Keratinocyte (primary cell): ENCODE measurements at regions not wholly inside any gene's neighbourhood (a gene's known extent, or its start where the extent isn't known, plus 50 kb on each side); places are given as distances from the start of the nearest gene placed in this dataset.

Experiments used
- DNase-seq: peaks from one replicate; pipeline ENCODE4 v3.0.0-alpha.2; 2011; ENCODE audit warnings: low read depth, missing footprints, low spot score
- FAIRE-seq: peaks from 2 replicates; lab custom pipeline; 2011; peaks lifted over from hg19 to GRCh38; lab: Jason Lieb, UNC
- H2AFZ ChIP-seq: 2 replicates; pipeline ENCODE4 v1.6.0; 2012; ENCODE audit warnings: low read length, control low read depth, inconsistent platforms; ENCODE audit not compliant: control insufficient read depth
- H3K27ac ChIP-seq: 2 replicates; pipeline ENCODE4 v1.5.1; 2011; ENCODE audit warnings: low read length; ENCODE audit not compliant: control insufficient read depth, insufficient read depth
- H3K27me3 ChIP-seq: 3 replicates; pipeline ENCODE4 v1.6.0; 2011; ENCODE audit warnings: low read length; ENCODE audit not compliant: control insufficient read depth, insufficient read depth; ENCODE audit errors: extremely low read depth
- H3K36me3 ChIP-seq, 2 experiments: 2 replicates in 1 of 2; 3 replicates in 1 of 2; pipeline ENCODE4 v1.5.1; 2011; ENCODE audit warnings: low read length in 2 of 2, mild to moderate bottlenecking in 1 of 2; ENCODE audit not compliant: control insufficient read depth in 2 of 2, insufficient read depth in 2 of 2; ENCODE audit errors: extremely low read depth in 1 of 2
- H3K4me1 ChIP-seq: 3 replicates; pipeline ENCODE4 v1.5.1; 2011; ENCODE audit warnings: low read length; ENCODE audit not compliant: control insufficient read depth, insufficient read depth; ENCODE audit errors: extremely low read depth
- H3K4me2 ChIP-seq: 3 replicates; pipeline ENCODE4 v1.6.0; 2011; ENCODE audit warnings: low read depth, low read length; ENCODE audit not compliant: control insufficient read depth, insufficient read depth; ENCODE audit errors: extremely low read depth
- H3K4me3 ChIP-seq, 3 experiments: fragments of 200-600 bp in 1 of 3; sonication (generic) in 1 of 3; 2 replicates in 2 of 3; 3 replicates in 1 of 3; pipeline ENCODE4 v1.5.1; 2011 to 2016; ENCODE audit warnings: low read length in 3 of 3, mild to moderate bottlenecking in 3 of 3, control low read depth in 2 of 3, inconsistent platforms in 1 of 3, low read depth in 1 of 3, mixed read lengths in 1 of 3, mixed run types in 1 of 3, moderate library complexity in 1 of 3; ENCODE audit not compliant: control insufficient read depth in 2 of 3, insufficient read depth in 2 of 3; ENCODE audit errors: extremely low read depth in 1 of 3
- H3K79me2 ChIP-seq: 2 replicates; pipeline ENCODE4 v1.6.0; 2012; ENCODE audit warnings: low read length; ENCODE audit not compliant: control insufficient read depth, insufficient read depth
- H3K9ac ChIP-seq: 3 replicates; pipeline ENCODE4 v1.6.0; 2011; ENCODE audit warnings: low read length; ENCODE audit not compliant: control insufficient read depth, insufficient read depth; ENCODE audit errors: extremely low read depth
- H3K9me1 ChIP-seq: 3 replicates; pipeline ENCODE4 v1.6.0; 2011; ENCODE audit warnings: low read length; ENCODE audit not compliant: control insufficient read depth, insufficient read depth; ENCODE audit errors: extremely low read depth
- H3K9me3 ChIP-seq: 2 replicates; pipeline ENCODE4 v1.5.1; 2012; ENCODE audit warnings: low read depth, low read length; ENCODE audit not compliant: control insufficient read depth
- H4K20me1 ChIP-seq: 3 replicates; pipeline ENCODE4 v1.6.0; 2011; ENCODE audit warnings: low read length; ENCODE audit not compliant: control insufficient read depth, insufficient read depth; ENCODE audit errors: extremely low read depth
- CTCF ChIP-seq, 3 experiments: IDR thresholded peaks in 1 of 3; conservative IDR thresholded peaks in 1 of 3; optimal IDR thresholded peaks in 1 of 3; 2 replicates in 2 of 3; 3 replicates in 1 of 3; pipeline versions ENCODE3 to v1.5.1; 2011; ENCODE audit warnings: low read length in 3 of 3, mild to moderate bottlenecking in 3 of 3, moderate library complexity in 2 of 3, control low read depth in 1 of 3, inconsistent platforms in 1 of 3; ENCODE audit not compliant: insufficient read depth in 2 of 3; ENCODE audit errors: extremely low read depth in 1 of 3
- EZH2 ChIP-seq: IDR thresholded peaks from one replicate; pipeline ENCODE4 v1.6.1; 2012; ENCODE audit warnings: inconsistent platforms, mild to moderate bottlenecking, low read length, moderate library complexity
- dilution Hi-C: fragments of 300-500 bp; cut with MboI; formaldehyde crosslinking; loops from one replicate; pipeline ENCODE4 v1.7.0; 2020; ENCODE audit warnings: low sequenced_read_pairs; ENCODE audit not compliant: extremely low pct_ligation_motif_present

- Histone ChIP-seq H3K79me2 (no peaks in the 10 kb centered on the region), H3K9me3 (no peaks in the 10 kb centered on the region), H3K27me3 (no peaks in the 10 kb centered on the region), H2AFZ (peak overlapping the region; percentile 17), H3K4me2 (peak overlapping the region; percentile 57), H3K27ac (no peak overlapping the region), H3K36me3 (no peaks in the 10 kb centered on the region), H3K9me1 (no peaks in the 10 kb centered on the region), H3K4me1 (peaks cover 16% of the 10 kb centered on the region), H3K4me3 (no peak overlapping the region), H4K20me1 (no peaks in the 10 kb centered on the region), H3K9ac (no peak overlapping the region)
- dilution Hi-C loops, result no loop called here
- TF ChIP-seq EZH2 (no peak), CTCF (optimal IDR thresholded peaks at IDR 0.05 in 1 of 3, IDR thresholded peaks at IDR 0.05 in 1 of 3, conservative IDR thresholded peaks at IDR 0.05 in 1 of 3; ENCODE audit: extremely low read depth in 1 of 3, insufficient read depth in 2 of 3, low read length in 3 of 3) (no peak)
- no peak for FAIRE-seq
- no peak for DNase-seq
These were observed 134.1 kb downstream of the CCDC34 start for GRCh38 chr11:27228906-27229290.

- peak overlapping the region; percentile 75 for H2AFZ ChIP-seq
- no peaks in the 10 kb centered on the region for H3K9me1 ChIP-seq
- peaks cover 16% of the 10 kb centered on the region for H3K4me1 ChIP-seq
- H3K27ac ChIP-seq, result peak overlapping the region; percentile 55
- no peak for TF ChIP-seq CTCF (optimal IDR thresholded peaks at IDR 0.05 in 1 of 3, IDR thresholded peaks at IDR 0.05 in 1 of 3, conservative IDR thresholded peaks at IDR 0.05 in 1 of 3; ENCODE audit: extremely low read depth in 1 of 3, insufficient read depth in 2 of 3, low read length in 3 of 3)
- TF ChIP-seq EZH2, result no peak
- peak overlapping the region; percentile 57 for H3K4me2 ChIP-seq
- H3K36me3 ChIP-seq, result no peaks in the 10 kb centered on the region
- no peaks in the 10 kb centered on the region for H3K79me2 ChIP-seq
- H3K4me3 ChIP-seq, result peak overlapping the region in 2 of 3 experiments; percentile 14 to 38
- FAIRE-seq (peak; percentile 86), DNase-seq (peak; percentile 56)
- no peaks in the 10 kb centered on the region for H3K27me3 ChIP-seq
- H3K9me3 ChIP-seq, result no peaks in the 10 kb centered on the region
- dilution Hi-C loops, result no loop called here
- peak overlapping the region; percentile 19 for H3K9ac ChIP-seq
- no peaks in the 10 kb centered on the region for H4K20me1 ChIP-seq
These were observed 134.6 kb downstream of the CCDC34 start for GRCh38 chr11:27228232-27228905.
